ENCODE measurements at regions not wholly inside any gene's neighbourhood (a gene's known extent, or its start where the extent isn't known, plus 50 kb on each side); places are given as distances from the start of the nearest gene placed in this dataset.
"Not testable (repeated sequence)": the region's sequence is repeated elsewhere in the genome, so short reads cannot be mapped to it uniquely, and the experiment has no call there.

DNA sequence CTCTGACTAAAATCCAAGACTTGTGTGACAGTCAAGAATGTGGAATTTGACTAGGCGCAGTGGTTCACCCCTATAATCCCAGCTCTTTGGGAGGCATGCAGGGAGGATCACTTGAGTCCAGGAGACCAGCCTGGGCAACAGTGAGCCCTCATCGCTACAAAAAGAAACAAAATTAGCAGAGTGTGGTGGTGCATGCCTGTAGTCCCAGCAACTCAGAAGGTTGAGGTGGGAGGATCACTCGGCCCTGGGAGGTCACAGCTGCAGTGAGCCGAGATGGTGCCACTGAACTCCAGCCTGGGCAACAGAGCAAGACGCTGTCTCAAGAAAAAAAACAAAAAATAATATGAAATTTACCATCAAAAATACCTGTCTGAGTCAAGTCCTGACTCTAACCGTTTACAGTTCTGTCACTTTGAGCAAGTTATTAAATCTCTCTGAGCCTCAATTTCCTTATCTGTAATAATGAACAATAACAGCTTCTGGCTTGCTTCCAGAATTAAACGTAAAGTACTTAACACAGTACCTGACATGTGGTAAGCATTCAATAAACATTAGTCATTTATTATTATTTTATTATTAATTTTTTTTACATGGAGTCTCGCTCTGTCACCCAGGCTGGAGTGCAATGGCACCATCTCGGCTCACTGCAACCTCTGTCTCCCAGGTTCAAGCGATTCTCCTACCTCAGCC lies 204.6 kb upstream of the TSC22D1 start:
- DNase-seq: no peak

DNA sequence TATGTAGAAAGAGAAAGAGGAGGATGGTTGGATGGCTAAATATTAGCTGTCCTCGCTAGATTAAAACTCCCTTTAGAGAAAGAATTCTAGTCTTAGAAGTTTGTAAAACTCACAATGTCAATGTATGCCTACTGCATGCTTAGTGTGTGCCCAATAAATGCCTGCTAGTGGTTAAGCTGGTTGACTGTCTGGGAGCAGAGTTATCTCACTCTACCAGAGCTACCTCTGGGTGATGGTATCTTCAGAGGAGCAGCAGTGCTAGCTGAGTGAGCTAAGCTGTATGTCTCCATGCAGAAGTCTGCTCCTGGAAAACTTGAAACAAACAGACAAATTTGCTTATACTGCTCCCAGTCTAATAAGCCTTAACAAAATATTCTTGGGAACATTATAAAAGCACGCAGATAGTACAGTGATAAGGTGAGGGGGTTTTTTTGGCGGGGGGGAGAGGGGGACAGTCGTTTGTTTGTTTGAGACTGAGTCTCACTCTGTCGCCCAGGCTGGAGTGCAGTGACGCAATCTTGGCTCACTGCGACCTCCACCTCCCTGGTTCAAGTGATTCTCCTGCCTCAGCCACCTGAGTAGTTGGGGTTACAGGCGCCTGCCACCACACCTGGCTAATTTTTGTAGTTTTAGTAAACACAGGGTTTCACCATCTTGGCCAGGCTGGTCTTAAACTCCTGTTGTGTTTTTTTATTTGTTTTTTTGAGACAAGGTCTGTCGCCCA lies 202.8 kb upstream of the TSC22D1 start:
- DNase-seq: no peak

DNA sequence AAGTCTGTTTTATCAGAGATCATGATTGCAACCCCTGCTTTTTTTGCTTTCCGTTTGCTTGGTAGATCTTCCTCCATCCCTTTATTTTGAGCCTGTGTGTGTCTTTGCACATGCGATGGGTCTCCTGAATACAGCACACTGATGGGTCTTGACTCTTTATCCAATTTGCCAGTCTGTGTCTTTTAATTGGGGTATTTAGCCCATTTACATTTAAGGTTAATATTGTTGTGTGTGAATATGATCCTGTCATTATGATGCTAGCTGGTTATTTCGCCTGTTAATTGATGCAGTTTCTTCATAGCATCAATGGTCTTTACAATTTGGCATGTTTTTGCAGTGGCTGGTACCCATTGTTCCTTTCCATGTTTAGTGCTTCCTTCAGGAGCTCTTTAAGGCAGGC lies 199.2 kb upstream of the TSC22D1 start:
- DNase-seq: not testable (repeated sequence)

DNA sequence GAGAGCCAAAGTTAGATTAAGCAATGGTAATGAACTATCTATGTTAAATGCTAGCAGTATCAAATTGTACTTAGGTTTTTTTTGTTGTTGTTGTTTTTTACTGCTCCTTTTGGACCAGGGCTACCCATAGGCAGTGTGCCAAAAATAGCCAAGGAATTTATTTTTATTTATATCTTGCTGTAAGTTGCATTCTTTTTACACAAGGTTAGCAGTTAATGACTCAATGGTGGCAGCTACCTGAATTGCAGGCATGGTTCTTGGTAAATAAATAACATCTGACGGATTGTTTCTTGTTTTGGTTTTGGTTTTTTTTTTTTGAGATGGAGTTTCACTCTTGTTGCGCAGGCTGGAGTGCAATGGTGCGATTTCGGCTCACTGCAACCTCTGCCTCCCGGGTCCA lies 194.8 kb upstream of the TSC22D1 start:
- no peak for DNase-seq

DNA sequence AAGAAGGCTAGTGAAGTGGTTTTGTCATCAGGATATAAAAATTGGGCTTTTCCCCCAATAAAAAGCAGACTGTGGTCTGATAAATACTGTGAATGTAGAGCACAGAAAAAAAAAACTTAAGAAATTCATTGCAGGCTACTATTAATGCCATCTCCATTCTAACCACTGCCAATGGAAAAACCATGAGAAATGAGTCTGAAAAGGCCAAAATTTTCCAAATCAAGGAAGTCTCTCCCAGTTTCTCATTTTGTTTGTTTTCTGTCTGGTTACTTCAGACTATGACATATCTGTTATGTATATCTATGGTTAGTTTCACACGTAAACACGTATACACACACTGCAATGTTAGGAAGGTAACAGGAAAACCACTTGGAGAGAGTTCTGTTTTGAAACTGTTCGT lies 193.6 kb upstream of the TSC22D1 start:
- DNase-seq: no peak

DNA sequence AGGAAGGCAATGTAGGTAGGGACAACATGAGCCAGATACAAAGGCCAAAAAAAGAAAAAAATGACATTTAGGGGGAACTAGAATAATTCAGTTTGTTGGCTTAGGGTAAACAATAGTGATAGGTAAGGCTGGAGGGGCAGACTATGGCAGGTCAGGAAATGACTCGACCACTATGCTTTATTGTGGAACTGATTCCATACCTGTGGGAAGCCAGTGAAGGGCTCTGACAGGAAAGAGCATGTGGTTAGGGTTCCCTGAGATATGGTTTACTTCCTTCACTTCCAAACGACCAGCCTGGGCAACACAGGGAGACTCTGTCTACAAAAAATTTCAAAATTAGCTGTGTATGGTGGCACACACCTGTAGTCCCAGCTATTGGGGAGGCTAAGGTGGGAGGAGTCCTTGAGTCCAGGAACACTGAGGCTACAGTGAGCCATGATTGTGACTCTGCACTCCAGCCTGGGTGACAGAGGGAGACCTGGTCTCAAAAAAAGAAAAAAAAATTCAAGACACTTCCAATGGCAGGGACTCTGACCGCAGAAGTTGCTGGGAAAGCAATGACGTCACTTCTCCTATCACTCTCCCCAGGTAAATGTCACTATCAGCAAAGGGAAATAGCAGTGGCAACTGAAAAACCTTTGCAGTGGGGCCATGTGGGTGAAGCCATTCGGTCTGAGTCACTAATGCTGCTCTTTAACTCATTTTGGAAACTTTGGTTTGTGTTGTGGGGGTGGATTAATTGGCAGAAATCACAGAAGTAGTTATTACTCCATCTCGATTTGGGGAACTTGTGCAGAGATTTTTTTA lies 192.8 kb upstream of the TSC22D1 start:
- DNase-seq: no peak

DNA sequence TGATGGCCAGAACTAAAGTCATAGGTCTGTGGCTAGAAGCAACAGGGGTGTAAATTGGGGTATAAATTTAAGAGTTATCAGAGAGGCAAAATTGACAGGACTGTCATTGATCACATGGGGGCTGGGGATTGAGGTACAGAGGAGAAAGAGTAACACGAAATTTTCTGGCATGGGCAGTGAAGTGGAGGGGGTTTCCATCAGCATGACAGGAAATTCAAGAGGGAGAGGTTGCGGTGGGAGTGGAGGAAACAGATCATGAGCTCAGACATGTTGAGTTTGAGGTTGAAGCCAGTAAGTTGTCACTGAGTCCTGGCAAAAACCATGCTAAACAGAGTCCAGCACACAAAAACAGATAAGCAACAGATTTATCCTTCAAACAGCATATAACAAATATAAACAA lies 192.1 kb upstream of the TSC22D1 start:
- DNase-seq: no peak

DNA sequence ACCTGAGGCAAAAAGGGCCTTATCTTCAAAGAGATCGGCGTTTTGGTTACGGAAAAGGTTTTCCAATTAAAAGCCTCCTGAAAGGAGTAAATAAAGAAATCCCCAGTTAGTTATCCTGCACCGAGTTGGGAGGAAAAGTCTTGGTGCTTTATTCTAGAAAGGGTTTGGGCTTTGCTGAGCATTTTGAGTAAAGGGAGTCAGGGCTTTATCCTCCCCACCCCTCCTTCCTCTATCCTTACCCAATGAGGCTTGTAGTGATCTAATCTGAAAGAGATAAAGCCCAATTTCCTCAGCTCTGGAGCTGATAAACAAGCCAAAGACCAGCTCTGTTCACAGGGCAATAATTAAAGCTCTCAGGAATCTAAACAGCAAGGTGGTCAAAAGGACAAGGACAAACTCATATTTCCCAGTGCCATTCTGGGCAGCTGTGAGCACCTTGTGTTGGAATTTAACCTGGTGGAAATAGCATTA lies 188.9 kb upstream of the TSC22D1 start:
- DNase-seq: no peak

DNA sequence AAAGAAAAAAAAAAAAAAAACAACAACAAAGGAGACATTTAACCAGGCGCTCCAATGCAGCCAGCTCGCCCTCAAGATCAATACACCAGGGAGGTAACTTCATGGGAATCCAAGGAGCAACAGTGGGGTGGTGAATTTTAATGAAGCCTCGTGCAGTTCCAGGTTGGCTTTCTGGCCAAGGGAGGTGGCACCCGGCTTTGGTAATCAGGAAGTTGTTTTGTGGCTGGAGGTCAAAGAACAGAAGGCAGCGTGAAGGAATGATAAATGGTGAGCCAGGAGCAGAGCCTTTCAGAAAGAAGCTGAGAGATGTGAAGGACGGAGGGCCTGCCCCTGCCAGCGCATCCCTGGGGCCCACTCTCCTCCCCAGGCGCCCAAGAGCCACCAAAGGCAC lies 188.2 kb upstream of the TSC22D1 start:
- DNase-seq: no peak

DNA sequence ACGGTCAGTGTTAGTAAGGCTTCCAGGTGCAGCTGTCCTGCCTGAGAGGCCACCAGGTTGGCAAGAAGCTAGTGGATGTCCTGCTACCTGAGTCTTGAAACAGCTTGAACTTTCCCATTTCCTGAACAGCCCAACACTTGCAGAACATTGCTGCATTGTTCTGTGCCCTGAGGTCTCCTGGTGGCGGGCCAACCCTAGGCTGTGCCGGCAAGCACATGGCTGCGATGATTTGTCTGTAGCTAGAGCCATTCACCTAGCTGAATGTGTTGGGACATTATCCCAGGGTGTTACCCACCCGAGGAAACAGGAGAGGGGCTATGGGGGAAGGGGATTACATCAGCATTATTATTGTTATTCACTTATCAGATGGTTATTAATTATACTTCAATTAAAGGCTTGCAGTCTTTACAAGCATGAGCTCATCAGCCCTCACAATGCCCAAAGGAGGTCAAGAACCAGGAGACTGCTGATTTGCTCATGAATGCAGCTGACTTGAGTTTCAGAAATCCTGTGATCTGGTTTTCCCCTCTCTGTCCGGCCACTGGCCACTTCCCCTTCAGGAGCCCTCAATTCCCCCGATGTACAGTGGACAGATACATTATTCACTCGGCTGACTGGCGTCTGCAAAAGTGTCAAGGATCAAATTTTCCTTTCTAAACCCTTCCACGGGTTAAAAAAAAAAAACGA lies 187.6 kb upstream of the TSC22D1 start:
- no peak for DNase-seq

DNA sequence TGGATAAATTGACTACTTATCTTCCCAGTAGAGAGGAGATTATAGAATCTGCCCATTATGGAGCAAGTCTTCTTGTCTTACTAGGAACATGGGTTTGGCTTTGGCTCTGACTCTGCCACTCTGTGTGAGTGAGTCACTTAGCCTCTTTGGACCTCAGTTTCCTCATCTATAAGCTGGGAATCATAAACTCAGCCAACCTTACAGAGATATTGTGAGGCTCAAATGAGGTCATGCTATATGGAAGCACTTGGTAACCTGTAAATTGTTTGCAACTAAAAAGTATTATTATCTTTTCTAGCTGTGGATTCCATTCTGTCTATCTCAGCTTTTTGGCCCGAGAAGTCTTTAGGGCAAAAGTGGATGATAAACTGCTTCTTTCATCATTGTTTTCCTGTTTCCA lies 186.8 kb upstream of the TSC22D1 start:
- DNase-seq: no peak

DNA sequence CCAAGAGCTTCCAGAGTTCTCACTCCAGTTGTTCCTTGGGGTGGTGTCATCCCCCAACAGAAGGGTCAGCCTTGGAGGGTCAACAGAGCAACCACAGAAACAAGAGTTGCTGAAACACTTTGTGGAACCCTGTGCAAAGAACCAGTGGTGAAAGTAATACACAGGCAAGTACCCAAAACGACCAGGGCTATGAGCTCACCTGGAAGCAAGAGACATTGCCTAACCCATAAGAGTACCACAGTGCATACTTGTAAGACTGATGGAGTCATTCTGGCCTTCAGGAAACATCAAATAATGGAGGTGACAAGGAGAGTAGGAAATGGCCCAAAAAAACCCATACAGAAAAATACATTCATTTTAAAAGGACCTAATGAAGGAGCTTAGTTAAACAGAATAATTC lies 184.3 kb upstream of the TSC22D1 start:
- DNase-seq: no peak

DNA sequence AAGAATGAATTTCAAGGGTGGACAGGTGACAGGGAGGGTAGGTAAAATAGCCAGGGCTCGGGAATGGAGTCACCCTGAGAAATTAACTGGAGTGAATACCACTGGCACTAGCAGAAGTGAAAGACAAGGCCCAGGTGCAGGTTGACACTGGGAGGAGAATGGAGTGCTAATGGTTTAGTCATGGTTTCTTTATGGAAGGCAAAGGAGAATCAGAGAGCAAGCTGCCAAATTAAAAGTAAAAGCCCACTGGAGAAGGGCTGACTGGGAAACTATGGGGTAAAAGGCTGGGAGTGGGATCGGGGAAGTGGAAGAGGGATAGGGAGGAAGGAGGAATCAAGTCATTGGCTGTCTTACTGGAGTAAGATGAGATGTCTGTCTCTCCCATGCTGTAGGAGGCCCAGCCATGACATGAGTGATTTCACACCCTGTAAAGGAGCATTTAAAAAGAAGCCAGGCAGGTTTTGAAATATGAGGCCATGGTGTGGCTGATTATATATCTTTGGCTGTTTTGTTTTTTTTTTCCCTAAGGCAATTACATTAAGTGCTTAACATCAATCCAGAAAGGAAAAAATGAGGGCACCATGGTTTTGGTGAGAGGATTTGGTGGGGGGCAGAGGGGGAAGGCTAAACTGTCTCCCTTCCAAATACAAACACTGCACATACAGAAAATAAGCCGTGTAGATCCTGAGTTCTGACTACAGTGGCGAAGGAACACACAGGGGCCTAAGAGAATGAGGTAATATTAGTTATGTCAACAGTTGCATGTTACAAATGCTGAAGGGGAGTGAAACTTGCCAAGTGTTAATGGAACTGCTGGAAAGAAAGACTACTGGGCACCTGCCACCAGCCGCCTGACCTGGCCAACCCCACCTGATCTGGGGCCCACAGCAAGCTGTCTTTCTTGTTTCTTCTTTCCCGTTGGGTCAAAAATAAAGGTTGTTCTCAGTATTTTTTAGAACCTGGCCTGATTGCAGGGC lies 183.5 kb upstream of the TSC22D1 start:
- no peak for DNase-seq

DNA sequence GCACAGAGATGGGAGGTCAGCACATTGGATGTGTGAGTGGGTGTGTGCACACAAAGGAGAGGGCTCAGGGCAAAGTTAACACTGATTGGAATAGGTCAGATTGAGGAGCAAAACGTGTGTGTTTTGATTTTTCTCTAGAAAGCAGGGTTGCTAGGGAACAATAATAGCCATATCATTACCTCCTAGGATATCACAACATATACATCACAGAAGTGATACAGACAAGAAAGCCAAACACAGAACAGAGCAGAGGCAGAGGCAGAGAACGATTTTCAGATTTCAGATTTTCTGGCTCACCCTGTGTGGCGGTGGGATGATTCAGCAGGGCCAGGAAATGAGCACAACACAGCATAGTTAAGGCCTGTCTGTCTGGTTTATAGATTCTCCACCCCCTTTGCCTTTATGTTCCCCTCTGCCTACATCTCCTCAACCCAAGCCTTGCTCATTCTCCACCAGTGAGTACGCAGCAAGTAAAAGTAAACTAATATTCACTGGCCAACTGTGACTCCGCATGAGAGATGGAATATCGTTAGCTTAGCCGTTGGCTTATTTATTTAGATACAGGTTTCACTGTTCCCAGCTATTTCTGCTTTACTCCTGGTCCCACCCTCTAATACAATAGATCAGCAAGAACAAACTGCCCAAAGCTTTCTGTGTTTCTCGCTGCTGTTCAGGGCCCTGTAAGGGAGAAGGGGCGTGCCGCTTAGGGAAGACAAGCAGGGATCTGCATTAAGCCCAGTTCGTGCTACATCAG lies 182.7 kb upstream of the TSC22D1 start:
- DNase-seq: no peak

DNA sequence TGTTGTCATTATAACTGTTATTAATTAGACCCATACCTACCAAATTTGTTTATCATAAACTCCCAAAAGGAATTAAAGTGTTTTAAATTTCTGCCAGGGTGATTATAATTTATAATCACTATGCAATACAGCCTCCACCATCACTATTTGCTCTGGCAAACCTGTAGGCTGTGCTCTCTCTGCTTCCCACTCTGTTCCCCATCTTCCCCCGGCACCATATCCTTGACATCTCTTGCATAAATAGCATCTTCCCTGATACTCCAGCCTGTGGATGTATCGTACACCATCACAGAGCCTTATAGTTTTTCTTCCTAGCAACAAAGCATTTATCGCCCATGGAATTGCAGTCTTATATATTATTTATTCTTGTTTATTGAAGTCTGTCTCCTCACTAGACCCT lies 181.5 kb upstream of the TSC22D1 start:
- no peak for DNase-seq

DNA sequence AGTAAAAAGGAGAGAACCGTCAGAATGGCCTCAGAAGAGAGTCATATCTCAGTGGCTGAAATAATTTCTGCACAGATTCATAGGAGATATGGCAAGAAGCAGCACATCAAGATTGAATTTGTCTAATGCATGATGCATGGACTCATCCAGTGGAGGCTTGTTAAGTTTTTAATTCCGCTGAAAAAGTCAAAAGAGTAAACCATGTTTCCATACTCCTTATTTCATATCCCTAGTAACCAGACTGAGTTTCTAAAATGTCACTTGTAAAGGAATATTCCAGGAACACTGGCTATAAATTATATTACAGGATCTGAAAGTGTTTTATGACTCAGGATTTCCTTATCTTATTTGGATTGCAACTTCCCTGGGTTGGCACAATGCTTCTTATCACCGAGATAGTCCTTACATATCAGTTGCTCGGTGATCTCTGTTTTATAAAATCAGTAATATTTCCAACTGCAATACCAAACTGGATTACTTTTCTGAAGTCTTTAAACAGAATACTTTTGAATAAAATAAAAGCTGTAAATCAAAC lies 180.2 kb upstream of the TSC22D1 start:
- no peak for DNase-seq

DNA sequence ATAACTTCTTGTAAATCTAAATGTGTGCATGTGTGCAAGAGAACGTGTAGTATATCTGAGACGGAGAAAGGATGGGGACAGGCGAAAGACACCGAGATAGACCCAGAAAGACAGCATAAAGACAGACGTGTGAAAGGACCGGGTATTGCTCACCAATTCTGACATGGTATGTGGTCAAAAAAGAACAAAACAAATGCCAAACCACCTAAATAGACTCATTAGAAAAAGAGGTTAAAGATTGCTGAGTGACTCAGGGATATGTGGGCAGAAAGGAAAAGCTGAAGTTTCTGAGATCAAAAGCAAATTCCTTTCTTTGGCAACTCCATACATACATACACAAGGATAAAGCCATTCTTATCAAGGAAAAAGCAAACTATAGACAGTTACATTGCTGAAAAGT lies 179.7 kb upstream of the TSC22D1 start:
- DNase-seq: no peak

DNA sequence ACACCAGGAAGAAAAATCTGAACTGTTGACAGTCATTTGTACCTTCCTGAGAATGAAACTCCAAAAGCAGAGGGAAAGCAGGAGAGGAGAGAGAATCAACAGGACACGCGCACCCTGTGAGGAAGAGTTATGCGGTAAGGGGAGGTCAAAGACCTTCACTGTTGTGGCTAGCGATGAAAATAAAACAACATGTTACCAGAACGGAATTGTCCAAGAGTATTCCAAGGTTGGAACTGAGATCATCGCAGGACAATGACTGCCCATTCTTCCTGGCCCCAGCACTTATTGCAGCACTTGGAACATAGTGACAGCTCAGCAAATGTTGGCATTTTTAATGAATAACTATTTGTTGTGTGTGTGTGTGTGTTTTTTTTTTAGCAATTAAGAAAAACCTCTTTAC lies 176.0 kb upstream of the TSC22D1 start:
- no peak for DNase-seq

DNA sequence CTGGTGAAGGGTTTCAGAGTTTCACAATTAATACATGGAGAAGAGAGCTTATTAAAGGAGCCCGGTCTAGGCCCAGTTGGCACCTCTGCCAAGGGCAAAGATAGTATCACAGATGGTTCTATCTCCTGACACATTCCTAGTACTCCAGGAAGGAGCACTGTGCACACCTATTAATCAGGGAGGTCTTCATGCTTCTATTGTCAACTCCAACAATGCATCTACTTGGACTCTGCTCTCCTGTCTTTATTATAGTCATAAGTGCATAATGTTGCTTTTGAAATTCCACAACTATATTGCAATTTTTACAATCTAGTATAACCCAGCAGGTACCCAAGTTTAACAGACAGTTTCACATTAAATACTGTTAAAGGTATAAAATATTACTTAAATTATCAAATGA lies 174.5 kb upstream of the TSC22D1 start:
- no peak for DNase-seq

DNA sequence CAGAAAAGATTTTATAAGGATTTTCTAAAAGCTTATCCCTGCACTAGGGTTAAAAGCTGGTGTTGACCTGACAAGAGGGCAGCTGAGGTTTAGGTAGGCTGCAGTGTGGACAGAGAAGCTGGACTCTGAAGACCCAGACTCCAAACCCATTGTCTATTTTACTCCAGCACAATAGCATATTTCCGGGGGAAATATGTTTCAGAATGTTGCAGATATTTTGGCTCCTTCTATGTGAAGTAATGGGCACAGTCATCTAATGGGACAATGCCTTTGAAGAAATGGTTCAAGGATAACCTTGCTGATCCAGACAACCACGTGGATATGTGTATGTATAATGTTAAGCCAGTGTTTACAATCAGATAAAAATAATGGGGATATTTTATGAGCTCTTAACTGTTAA lies 173.8 kb upstream of the TSC22D1 start:
- no peak for DNase-seq

DNA sequence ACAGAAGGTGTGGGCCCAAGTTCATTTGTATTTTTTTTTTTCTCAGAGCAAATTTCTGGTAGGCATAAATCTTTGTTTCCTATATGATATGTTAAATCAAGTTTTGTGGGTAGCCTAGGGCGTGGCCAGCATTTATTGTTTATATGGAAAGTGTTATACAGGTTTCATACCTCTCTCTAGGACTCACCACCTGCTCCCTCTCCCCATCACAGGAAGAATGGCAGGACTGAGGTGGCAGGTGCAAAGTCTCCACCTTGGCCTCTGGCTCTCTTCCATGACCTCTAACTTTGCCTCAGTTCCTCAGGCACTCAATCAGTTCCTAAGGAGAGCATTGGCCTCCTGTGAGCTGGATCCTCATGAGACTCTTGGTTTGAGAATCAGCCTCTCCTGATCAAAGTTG lies 172.3 kb upstream of the TSC22D1 start:
- DNase-seq: no peak
